HG02571 (cell line): ENCODE measurements at regions not wholly inside any gene's neighbourhood (a gene's known extent, or its start where the extent isn't known, plus 50 kb on each side); places are given as distances from the start of the nearest gene placed in this dataset.

Experiments
- ATAC-seq: cut with Tn5 transposase; IDR thresholded peaks from one replicate; pipeline ENCODE4 v1.9.1; 2021; ENCODE audit warnings: mild to moderate bottlenecking, moderate library complexity; ENCODE audit not compliant: unreplicated experiment

DNA sequence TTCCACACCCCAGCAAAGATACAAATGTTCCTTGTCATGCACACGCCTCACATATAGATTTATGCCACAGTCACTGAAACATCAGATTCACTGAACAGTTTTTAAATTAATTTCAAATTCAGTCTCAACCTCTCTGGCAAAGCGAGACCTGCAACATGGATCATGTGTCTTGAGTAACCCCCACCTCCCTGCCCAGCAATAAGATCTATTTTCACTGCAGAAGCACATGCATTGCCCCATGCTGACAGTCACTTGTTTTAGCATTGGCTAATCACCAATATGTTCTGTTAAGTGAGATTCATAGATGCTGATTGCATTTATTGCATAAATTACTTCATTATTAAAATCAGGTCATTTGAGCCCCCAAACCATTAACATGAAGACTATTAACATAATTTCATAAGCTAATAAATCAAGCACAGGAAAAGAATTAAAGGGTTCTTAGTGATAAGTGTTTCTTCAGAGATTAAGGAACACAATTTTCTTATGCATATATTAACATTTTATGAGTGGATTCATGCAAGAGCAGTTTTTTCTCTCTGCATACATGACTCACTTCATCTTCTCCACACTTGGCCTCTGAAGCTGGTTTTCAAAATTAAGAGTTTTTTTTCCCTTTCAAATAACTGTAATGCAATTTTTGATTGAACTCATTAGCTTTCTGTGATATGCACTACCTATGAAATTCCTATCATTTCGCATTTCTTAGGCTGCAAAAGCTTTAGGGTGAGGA is 173.2 kb upstream of the SOX4 start:
- ATAC-seq: no peak

DNA sequence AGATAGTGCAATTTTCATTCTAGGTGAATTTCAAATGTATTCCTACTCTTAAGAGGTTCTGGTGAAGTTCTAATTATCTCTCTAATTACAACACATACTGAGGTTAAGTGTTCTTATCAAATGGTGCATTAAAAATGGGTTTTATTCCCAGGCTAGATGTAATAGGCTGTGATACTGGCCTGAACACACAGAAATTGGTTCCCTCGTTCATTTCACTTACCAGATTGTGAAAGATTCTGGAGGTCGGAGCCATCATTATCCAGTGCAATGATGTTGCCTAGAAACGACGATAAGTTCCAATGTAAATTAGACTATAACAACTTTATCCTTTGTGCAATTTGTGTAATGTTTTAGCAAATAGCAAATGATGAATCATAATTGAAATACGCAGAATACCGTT is 172.6 kb upstream of the SOX4 start:
- ATAC-seq: no peak

DNA sequence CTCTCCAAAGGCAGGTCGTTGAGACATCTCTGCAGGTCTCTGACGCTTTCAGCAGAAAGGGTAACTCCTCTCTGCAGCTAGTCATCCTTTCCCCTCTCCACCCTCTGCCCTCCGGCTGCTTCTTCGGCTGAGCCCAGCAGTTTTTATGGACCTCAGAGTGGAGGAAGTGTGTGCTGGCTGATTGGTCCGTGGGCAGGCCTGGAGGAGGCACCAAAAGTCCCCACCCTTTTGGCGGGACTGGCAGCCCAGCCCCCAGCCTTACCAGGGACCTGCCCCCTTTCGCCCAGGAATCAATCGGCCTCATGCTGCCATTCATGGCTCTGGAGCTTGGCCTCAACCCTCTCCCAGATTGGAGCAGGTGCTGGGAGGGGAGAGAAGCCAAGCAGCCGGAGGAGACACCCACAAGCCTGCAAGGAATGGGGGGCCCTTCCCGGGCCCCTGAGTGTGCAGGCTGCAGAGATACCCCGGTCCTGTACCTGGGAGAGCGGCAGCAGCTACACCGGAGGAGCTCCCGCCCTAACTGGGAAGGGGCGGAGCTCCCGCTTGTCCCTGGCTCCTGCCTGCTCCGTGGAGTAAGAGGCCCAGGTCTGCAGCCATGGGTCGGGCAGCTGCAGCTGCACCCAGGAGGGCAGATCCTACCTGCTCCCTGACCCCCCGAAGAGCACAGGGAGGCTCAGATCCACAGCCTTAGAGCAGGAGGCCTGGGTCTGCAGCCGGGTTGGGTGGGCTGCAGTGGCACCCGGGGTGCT is 170.3 kb upstream of the SOX4 start:
- no peak for ATAC-seq

DNA sequence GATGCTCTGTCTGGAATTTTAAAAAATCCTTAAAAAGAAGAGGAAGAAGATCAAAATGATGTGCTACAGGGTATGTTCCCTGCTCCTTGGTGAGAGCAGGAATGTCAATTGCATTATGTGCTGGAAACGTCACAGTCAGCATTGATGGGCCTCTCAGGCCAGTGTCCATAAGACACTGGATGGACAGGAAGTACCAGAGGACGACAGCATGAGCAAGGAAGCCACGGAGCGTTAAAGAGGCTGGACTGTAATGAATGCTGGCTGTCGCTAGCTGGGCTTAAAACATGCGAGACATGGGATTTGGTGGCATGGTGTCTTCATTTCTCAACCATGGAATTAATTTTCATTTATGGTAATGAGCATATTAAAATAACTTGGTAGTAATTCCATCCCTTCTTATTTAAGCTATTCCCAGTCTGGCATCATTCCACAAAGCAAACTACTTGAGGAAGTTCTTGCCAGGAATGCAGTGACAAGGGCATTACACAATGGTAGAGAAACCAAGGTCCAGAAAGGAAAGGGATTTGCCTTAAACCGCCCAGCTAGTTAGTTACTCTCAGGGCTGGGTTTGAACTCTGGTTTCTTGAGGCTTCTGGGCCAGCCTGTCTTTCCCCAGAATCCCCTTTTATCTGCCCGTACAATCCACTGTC is 166.6 kb upstream of the SOX4 start:
- ATAC-seq: no peak

DNA sequence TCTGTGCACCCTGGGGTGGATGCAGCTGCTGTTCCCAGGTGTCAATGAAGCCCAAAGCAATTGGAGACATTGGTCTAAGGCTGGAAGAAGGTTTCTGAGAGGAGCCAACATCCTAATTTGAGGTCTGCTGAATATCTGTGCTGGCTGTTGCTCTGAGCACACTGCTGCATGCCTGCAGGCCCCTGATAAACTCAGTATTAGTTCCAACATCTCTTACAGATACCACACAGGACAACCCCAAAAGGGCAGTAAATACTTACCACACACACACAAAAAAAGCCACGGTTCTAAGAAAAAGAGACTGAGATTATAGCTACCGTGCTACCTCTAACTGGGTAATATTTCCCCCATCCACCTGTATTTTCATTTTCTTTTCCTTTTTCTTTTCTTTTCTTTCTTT is 164.3 kb upstream of the SOX4 start:
- no peak for ATAC-seq

DNA sequence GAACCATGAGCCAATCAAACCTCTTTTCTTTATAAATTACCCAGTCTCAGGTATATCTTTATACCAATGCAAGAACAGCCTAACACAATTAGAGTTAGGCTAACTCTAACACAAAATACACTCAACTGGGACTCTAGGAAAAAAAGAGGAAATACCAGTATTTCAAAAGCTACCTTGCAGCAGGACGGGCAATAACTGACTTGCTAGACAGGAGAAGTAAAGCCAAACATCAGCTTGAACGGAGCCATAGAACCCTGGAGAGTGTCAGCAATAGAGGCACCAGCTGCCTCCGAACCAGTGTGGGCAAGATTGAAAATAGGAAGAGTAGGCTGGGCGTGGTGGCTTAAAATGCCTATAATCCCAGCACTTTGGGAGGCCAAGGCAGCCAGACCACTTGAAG is 162.0 kb upstream of the SOX4 start:
- no peak for ATAC-seq

DNA sequence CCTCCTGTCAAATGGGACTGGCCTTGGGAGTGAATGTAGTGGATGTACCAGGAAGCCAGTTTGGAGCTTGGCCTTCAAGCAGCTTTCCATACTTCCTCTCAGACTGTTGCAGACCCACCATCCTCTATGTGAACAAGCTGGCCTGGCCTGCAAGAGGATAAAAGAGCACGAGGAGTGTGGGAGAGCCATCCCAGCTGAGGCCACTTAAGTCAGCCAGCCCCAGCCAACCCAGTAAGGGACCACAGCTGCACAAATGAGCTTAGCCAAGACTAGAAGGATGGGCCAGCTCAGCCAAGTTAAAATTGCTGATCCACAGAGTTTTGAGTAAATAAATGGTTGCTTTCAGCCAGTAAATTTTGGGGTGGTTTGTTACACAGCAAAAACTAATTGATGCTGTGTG is 156.9 kb upstream of the SOX4 start:
- ATAC-seq: no peak

DNA sequence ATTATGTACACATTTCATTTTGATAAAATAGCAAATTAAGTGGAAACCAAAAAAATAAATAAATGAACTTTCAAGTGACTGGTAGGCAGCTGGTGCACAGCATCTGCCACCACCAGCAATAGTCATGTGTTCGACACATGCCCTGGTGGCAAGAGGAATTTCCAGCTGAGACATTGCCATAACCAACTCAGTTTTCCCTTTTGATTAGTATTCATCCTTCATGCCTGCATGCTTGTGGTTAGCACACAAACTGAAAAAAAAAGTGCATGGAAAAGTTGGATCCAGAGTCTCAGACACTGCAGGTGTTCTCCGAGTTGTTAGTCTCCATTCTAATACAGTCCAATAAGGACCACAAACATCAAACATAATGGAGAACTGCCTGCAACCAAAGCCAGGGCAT is 156.0 kb upstream of the SOX4 start:
- ATAC-seq: no peak

DNA sequence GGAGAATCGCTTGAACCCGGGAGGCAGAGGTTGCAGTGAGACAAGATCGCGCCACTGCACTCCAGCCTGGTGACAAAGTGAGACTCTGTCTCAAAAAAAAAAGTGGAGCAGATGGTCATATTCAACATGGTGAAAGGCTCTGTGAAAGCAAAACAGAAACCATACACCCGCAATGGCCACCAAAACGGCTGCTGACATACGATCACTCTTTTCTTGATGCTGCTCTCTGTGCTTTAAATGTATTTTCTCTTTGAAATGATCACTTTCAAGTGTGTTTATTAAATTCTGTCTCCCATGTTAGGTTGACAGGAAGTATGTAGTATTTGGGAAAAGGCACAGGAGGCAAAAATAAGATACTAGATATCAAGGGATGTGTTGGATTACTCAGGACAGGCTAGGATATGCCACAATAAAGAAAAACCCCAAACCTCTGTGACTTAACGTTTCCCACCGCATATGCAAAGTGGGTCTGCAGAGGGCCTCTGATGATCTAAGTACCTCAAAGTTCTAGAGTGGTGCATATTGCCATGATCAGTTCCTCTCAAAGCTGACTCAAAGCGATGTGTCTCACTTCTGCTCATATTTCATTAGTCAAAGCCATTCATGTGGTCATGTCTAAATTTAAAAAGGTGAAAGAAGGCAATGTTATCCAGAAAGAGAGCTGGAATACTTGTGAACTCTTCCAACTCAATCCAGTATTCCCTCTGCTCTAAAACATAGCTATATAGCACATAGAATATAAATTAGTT is 155.1 kb upstream of the SOX4 start:
- ATAC-seq: peak; percentile 99

DNA sequence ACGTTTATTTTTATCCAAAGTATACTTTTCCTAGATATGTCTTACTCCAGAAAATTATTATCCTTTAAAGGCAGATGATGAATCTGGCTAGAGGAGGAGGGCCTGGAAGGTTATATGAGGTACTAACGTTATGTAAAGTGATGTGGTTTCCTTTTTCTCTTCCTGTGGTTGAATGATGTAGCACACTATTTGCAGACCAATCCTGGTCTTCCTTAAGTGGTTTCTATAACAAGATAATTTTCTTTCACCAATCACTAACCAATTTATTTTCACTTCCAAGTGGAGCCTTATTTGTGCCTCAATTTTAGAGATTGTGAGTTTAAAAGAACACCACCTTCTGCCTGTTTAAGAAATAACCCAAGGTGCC is 154.6 kb upstream of the SOX4 start:
- peak; percentile 36 for ATAC-seq

DNA sequence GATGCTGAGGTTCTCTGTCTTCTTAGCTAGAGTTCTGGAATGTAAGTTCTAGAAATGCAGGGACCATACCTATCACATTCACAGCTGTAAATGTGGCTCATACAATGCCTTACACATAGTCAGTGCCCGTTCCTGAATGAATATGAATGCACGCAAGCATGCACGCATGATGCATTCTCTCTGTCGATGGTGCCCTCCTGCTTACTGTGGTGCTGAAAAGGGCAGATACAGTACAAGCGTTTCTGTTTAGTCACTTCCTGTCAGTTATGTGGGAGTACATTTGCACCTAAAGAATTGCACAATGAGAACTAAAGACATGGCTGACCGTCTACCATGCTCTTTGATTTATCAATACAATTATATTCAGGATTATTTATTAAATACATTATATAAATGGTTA is 152.2 kb upstream of the SOX4 start:
- no peak for ATAC-seq

DNA sequence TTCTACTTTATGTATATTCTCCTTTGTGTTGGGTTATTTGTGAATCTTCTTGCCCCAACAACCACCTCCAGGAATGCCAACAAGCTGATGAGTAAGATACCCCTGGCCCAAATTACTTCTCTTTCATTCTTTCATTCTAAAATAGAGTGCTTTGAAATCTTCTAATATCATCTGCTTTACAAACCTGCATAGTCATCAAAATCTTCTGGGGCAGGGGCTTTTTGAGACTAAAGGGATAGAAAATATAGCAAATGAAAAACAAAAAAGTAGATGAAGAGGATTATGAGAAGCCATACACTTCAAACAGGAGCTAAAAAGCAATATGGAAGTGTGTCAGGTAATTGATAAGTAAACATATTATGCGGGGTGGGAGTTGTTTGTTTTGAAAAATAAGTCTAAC is 150.7 kb upstream of the SOX4 start:
- no peak for ATAC-seq

DNA sequence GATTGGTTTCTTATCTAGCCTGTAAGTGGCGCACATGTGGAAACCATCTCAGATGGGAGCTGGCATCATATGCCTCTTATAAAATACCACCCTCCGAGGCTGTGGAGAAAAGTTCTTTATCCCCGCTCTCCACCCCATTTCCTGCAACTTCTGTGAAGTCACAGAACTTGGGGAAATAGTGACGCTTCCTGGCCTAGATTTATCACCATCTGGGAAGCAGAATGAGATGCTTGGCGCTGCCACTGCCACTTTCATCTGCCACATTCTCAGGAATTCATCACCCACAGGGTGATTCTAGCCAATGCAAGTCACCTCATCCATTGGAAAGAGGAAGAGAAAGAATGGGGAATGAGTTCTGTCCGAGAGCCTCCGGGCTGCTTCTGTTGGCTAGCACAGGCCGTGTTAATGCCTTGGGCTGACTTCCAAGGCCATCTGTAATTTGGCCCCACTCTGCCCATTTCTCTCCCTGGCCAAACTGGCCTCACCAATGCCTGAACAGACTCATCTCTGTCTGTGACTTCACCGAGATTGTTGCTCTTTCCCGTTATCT is 148.8 kb upstream of the SOX4 start:
- ATAC-seq: no peak

DNA sequence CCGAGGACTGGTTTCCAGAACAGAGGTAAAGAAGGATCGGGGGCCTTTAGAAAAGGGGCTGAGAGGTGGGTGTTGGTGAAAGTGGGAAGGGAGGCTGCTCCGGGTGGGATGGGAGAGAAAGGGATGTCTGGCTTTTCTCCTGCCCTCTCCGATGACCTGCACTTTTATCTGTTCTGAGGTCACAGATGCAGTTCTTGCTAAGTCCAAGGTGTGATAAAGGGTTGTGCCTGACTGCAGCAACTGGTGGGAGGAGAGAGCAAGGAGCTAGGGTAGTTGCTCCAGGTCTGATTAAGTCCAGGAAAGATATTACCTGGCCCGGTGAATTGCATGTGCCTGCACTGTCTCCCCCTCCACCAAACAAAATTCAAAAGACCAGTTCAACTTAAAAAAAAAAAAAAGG is 145.6 kb upstream of the SOX4 start:
- no peak for ATAC-seq

DNA sequence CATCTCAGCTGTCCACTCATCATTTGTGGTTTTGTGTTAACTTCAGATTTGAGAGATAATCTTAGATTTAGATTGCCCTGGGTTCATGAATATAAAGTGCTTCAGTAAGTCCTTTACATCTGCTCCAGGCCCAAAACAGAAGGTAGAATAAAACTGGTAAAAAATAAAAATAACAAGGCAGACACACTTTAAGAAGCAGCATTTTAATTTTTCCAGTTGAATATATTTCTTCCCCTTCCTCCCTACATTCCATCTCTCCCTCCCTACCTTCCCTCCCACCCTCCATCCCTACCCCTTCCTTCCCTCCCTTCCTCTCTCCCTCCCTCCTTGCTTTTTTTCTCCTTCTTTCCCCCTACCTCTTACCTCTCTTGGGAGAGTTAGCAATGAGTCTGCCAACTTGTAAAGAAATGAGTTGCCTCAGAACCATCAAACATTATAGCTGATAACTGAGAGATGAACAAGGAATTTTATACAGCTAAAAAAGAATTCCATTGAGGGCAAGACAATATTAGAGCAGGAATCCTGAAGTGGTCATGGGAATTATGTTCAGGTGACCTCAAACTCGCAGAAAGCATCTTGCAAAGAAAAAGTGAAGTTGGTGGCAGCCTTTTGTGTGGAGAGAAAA is 145.0 kb upstream of the SOX4 start:
- ATAC-seq: no peak

DNA sequence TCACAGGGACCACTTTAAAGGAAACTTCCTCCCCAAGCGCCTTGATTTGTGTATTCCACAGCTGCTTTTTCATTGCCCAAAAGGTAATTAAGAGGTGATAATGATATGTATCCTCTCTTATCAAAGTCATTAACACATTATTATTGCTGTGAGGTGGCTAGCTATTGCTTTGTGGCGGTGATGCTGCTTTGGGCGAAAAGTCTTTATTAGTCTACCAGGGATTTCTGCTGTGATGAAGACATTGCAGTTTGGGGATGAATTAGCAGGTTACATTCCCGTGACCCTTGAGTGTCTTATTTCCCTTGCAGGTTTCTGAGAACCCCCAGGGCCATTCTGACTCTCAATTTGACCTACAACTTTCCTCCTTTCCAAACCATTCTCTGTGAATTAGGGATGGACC is 143.4 kb upstream of the SOX4 start:
- no peak for ATAC-seq

DNA sequence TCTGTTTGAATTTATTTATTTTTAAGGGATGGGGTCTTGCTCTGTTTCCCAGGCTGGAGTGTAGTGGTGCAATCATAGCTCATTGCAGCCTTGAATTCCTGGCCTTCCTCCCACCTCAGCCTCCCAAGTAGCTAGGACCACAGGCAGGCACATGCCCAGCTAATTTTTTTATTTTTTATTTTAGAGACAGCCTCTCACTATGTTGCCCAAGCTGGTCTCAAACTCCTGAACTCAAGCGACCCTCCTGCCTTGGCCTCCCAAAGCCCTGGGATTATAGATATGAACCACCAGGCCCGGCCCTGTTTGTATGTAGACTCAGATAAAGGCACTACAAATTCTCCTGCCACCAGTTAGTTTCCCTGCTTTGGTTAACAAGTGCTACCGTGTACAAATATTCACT is 142.9 kb upstream of the SOX4 start:
- no peak for ATAC-seq

DNA sequence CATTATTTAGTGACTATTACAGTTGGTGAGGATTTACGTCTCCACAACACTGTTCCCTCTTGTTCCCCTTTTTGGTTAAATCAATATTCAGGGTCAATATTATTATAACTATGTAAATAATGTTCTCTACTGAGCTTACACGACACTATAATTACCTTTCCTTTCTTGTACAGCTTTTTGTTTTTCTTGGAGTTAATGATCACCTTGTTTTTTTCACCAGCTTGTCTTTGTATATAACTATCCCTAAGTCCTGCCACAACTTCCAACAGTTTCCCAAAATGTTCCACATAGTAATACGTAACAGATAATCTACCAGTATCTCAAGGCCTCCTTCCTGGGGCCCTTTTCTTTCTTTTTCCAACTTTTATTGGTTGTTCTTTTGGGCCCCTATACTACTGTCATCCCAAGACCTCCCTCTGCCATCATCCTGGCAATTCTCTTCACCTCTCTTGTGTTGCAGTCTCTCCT is 142.0 kb upstream of the SOX4 start:
- ATAC-seq: no peak

DNA sequence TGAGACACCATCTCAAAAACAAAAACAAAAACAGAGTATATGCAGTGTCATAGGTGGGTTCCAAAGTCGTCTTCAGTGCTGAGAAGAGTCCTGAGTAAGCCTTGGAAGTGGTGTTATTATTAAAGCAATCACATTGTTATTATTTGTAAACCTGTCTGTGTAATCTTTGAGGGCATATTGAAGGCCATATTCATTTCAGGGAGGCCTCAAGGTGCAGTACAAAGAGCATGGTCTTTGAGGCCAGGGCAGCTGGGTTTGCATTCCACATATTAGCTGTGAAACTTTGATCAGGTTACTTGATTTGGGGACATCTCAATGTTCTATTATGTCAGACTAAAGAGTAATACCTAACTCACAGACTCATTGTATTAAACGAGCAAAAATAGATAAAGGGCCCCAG is 139.3 kb upstream of the SOX4 start:
- no peak for ATAC-seq

DNA sequence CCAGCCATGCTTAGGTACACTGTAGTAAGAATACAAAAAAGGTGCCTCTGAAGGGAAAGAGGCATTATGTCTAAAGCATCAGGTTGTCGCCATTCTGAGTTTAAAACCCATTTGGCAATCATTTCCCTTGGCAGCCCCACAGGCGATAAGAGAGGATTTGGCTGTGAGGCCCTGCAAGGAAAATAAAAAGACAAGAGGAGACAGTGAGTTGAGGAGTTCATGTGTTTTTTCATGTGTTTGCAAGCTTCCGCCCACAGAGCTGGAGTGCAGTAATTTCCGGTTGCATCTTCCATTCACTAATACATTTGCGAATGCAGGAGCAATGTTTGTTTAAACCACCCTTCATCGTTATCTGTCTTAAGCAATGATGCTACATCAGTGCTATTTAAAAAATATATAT is 138.5 kb upstream of the SOX4 start:
- no peak for ATAC-seq

DNA sequence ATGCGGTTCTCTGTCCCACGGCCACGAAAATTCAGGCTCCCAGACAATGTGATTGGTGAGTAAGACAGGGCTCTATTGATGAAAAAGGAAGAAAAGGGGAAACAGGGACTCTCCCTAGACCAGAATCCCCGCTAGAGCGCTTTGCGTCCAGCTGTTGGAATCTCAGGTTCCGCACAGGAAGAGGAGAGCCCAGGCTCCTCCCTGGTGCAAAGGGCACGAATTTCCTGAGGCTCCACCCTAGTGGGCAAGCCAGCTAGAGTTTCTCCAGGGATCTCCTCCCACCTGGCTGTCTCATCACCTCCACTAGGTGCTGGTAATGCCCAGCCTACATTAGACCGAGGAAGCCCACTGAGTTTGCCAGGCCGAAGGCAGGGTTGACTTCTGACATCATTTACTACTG is 135.9 kb upstream of the SOX4 start:
- ATAC-seq: no peak
